K562 (cell line): ENCODE measurements at regions not wholly inside any gene's neighbourhood (a gene's known extent, or its start where the extent isn't known, plus 50 kb on each side); places are given as distances from the start of the nearest gene placed in this dataset.
"Not testable (repeated sequence)": the region's sequence is repeated elsewhere in the genome, so short reads cannot be mapped to it uniquely, and the experiment has no call there.

Source experiments
- ATAC-seq: fragments of 200-7000 bp; cut with Tn5 transposase; 3 replicates; pipeline ENCODE4 v1.9.1; 2020; ENCODE audit warnings: moderate library complexity
- BruUV-seq: library from RNA; stranded (reverse); fragments of 400-500 nt; replicated peaks from 2 replicates; lab custom pipeline; 2021; lab: Mats Ljungman, UMichigan
- CTCF ChIA-PET: fragments of 300-600 bp; formaldehyde crosslinking; extraction: SDS; loops from one replicate; lab custom pipeline; 2021; ENCODE audit warnings: low intra/inter-chr PET ratio; lab: Yijun Ruan, JAX
- POLR2A ChIA-PET: fragments of 300-600, 350-650 bp; sonication (Branson Sonifier 250); formaldehyde crosslinking; extraction: SDS; loops from one replicate; lab custom pipeline; 2021; ENCODE audit warnings: antibody characterized with exemption, inconsistent platforms; lab: Yijun Ruan, JAX
- DNase-seq, 4 experiments: peaks; one replicate each; pipeline versions ENCODE4 v3.0.0 to v3.0.0-alpha.2; 2011 to 2018; ENCODE audit warnings: low spot score in 3 of 4, mixed read lengths in 3 of 4; ENCODE audit errors: extremely low read depth in 1 of 4
- FAIRE-seq: peaks from 2 replicates; lab custom pipeline; 2011; peaks lifted over from hg19 to GRCh38; lab: Jason Lieb, UNC
- H2AFZ ChIP-seq: 2 replicates; pipeline ENCODE4 v1.6.0; 2011; ENCODE audit warnings: low read depth, low read length, control low read depth, inconsistent platforms
- H3K27ac ChIP-seq: fragments of 200-600 bp; 3 replicates; pipeline ENCODE4 v1.8.0; 2011; ENCODE audit warnings: low read depth, mild to moderate bottlenecking, control low read depth, inconsistent platforms, low read length, moderate library complexity, mixed read lengths; ENCODE audit errors: extremely low read depth
- H3K27me3 ChIP-seq, 2 experiments: fragments of 300-600 bp in 1 of 2; 2 replicates in 1 of 2; 3 replicates in 1 of 2; pipeline versions ENCODE4 v1.6.0 to v1.8.0; 2011; ENCODE audit warnings: inconsistent platforms in 2 of 2, low read length in 2 of 2, mild to moderate bottlenecking in 1 of 2, mixed read lengths in 1 of 2, moderate library complexity in 1 of 2; ENCODE audit not compliant: control insufficient read depth in 2 of 2, insufficient read depth in 2 of 2
- H3K36me3 ChIP-seq: fragments of 300-600 bp; 3 replicates; pipeline ENCODE4 v1.8.0; 2011; ENCODE audit warnings: mild to moderate bottlenecking, low read length, inconsistent platforms; ENCODE audit not compliant: control insufficient read depth, insufficient read depth
- H3K4me1 ChIP-seq, 2 experiments: fragments of 200-600 bp in 1 of 2; replicated peaks in 1 of 2; 2 replicates in 1 of 2; 3 replicates in 1 of 2; pipeline versions ENCODE4 v1.5.1 to v1.8.0; 2011; ENCODE audit warnings: inconsistent platforms in 2 of 2, low read length in 2 of 2, mild to moderate bottlenecking in 1 of 2, mixed read lengths in 1 of 2, moderate library complexity in 1 of 2; ENCODE audit not compliant: control insufficient read depth in 2 of 2, insufficient read depth in 2 of 2
- H3K4me2 ChIP-seq: 2 replicates; pipeline ENCODE4 v1.6.1; 2011; ENCODE audit warnings: low read length, control low read depth, inconsistent platforms, mixed read lengths; ENCODE audit not compliant: insufficient read depth
- H3K4me3 ChIP-seq: fragments of 200-600 bp; sonication (generic), shearing (Covaris generic); 2 replicates; pipeline ENCODE4 v1.5.1; 2016; ENCODE audit warnings: control low read depth, inconsistent platforms
- H3K79me2 ChIP-seq: fragments of 200-600 bp; 3 replicates; pipeline ENCODE4 v1.8.0; 2011; ENCODE audit warnings: low read length, inconsistent platforms; ENCODE audit not compliant: control insufficient read depth, insufficient read depth
- H3K9ac ChIP-seq, 2 experiments: 2 replicates each; pipeline versions ENCODE4 v1.6.0 to v1.6.1; 2011; ENCODE audit warnings: low read depth in 2 of 2, low read length in 2 of 2, control low read depth in 1 of 2, inconsistent platforms in 1 of 2, mild to moderate bottlenecking in 1 of 2, mixed read lengths in 1 of 2; ENCODE audit not compliant: insufficient read depth in 1 of 2
- H3K9me1 ChIP-seq: one replicate; pipeline ENCODE4 v1.6.0; 2011; ENCODE audit warnings: inconsistent platforms, mild to moderate bottlenecking, low read length, moderate library complexity; ENCODE audit not compliant: control insufficient read depth, insufficient read depth
- H3K9me3 ChIP-seq: replicated peaks from 2 replicates; pipeline ENCODE4 v1.5.1; 2011; ENCODE audit warnings: low read depth, low read length, inconsistent platforms; ENCODE audit not compliant: control insufficient read depth, insufficient read depth
- H4K20me1 ChIP-seq: replicated peaks from 2 replicates; pipeline ENCODE4 v1.6.1; 2011; ENCODE audit warnings: low read length, inconsistent platforms, mixed read lengths; ENCODE audit not compliant: control insufficient read depth, insufficient read depth
- ARID2 ChIP-seq: fragments of 450-650 bp; IDR thresholded peaks from 2 replicates; pipeline ENCODE4 v1.6.1; 2017; ENCODE audit warnings: antibody characterized with exemption, mild to moderate bottlenecking
- ATF1 ChIP-seq, 2 experiments: fragments of 450-650 bp in 1 of 2; IDR thresholded peaks; 2 replicates each; pipeline ENCODE4 v1.6.1; 2016; ENCODE audit warnings: missing compliant biosample characterization in 1 of 2, missing genetic modification characterization in 1 of 2
- CEBPB ChIP-seq: fragments of 450-650 bp; IDR thresholded peaks from 2 replicates; pipeline ENCODE4 v1.6.1; 2016; ENCODE audit warnings: missing genetic modification characterization, missing compliant biosample characterization
- HEY1 ChIP-seq: fragments of 250-450 bp; sonication (Bioruptor Pico); IDR thresholded peaks from 2 replicates; pipeline ENCODE4 v1.5.0; 2020; ENCODE audit warnings: mild to moderate bottlenecking, moderate library complexity, borderline replicate concordance
- HNRNPL ChIP-seq: fragments of 200-400 bp; formaldehyde crosslinking; IDR thresholded peaks from 2 replicates; pipeline ENCODE4 v1.6.1; 2017; ENCODE audit warnings: low read depth, mild to moderate bottlenecking, low read length
- MEF2A ChIP-seq: IDR thresholded peaks from 2 replicates; pipeline ENCODE4 v1.6.1; 2011; ENCODE audit warnings: low read depth, mild to moderate bottlenecking, low read length, moderate library complexity; ENCODE audit not compliant: control insufficient read depth
- TGIF2 ChIP-seq: sonication (generic); formaldehyde crosslinking; IDR thresholded peaks from 2 replicates; pipeline ENCODE4 v1.8.1; 2022; ENCODE audit warnings: mild to moderate bottlenecking, missing genetic modification reagents, moderate library complexity
- WHSC1 ChIP-seq: IDR thresholded peaks from one replicate; pipeline ENCODE4 v1.6.1; 2012; ENCODE audit warnings: low read length, control low read depth, inconsistent platforms
- ZNF354B ChIP-seq: fragments of 250-450 bp; sonication (Bioruptor Pico); IDR thresholded peaks from 2 replicates; pipeline ENCODE4 v1.4.0; 2020
- WGBS: fragments of 100-300 bp; shearing (Covaris generic); methylation state at CpG from one replicate; pipeline ENCODE4 v1.1.6; 2016; ENCODE audit warnings: low coverage, mixed read lengths; ENCODE audit not compliant: insufficient coverage; ENCODE audit errors: missing lambda C conversion rate; 5-methylcytosine and 5-hydroxymethylcytosine counted together
- in situ Hi-C: fragments of 300-500 bp; cut with MboI; formaldehyde crosslinking; loops from 4 replicates; pipeline ENCODE4 v1.15.0; 2018; ENCODE audit warnings: inconsistent platforms, mixed read lengths
- intact Hi-C: fragments of 100-400 bp; cut with micrococcal nuclease; formaldehyde crosslinking; loops from 2 replicates; pipeline ENCODE4 v1.14.2; 2022

DNA sequence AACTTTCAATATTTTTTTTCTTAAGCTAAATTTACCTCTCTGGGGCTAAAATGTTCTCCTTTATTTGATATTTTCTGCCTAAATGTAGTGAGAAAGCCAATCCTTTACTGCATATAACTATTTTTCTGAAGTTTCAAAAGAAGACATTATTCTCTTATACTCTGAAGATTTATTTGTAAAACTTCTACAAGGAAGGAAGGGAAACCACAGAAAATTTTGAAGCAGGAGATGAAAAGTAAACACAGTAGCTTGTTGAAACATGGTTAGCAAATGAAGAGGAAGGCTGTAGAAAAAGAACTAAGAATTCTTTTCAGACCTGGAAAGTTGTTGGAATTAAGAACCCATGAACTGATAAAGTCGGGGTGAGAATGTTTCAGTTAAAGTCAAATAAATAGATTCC is 330.3 kb downstream of the HGF start:
- ATAC-seq: no peak
- WGBS: 10% methylated on average over 1 of the region's 1 CpG

DNA sequence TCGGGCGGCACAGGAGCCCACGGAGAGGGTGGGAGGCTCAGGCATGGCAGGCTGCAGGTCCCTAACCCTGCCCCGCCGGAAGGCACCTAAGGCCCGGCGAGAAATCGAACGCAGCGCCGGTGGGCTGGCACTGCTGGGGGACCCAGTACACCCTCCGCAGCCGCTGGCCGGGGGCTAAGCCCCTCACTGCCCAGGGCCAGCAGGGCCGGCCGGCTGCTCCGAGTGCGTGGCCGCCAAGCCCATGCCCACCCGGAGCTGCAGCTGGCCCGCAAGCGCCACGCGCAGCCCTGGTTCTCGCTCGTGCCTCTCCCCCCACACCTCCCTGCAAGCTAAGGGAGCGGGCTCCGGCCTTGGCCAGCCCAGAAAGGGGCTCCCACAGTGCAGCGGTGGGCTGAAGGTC is 332.7 kb downstream of the HGF start:
- FAIRE-seq, H3K27me3 ChIP-seq, H3K4me1 ChIP-seq, POLR2A ChIA-PET, H3K27ac ChIP-seq, DNase-seq, H3K4me3 ChIP-seq, H3K36me3 ChIP-seq, H3K9me3 ChIP-seq, H3K9ac ChIP-seq, intact Hi-C loops, H3K79me2 ChIP-seq, BruUV-seq, ATAC-seq, CTCF ChIA-PET, in situ Hi-C loops, H3K9me1 ChIP-seq, H2AFZ ChIP-seq, H3K4me2 ChIP-seq, H4K20me1 ChIP-seq: not testable (repeated sequence)
- 18% methylated on average over 24 of the region's 29 CpGs for WGBS

More for the DNA sequence above, 330.3 kb downstream of the HGF start:
- Histone ChIP-seq H3K9me1 (no peaks in the 10 kb centered on the region), H3K4me1 (no peaks in the 10 kb centered on the region), H2AFZ (no peak overlapping the region)
- intact Hi-C loops: no loop called here
- TF ChIP-seq ATF1 (CRISPR knock-in tag; IDR thresholded peaks at IDR 0.05) (no peak), ATF1 (tag; IDR thresholded peaks at IDR 0.05) (no peak), MEF2A (no peak), WHSC1 (no peak), CEBPB (tag) (no peak), HEY1 (CRISPR knock-in tag) (no peak), ARID2 (no peak), TGIF2 (CRISPR knock-in tag) (no peak), HNRNPL (no peak), ZNF354B (CRISPR knock-in tag) (no peak)
- TF ChIP-seq, all 486 proteins: peak for 0
- ChIA-PET CTCF (no interaction called here), POLR2A (no interaction called here)
- no TSS peak for BruUV-seq
- Histone ChIP-seq H3K27ac (no peak overlapping the region), H3K9me3 (no peaks in the 10 kb centered on the region; the same call in 1 of the 2 replicates), H3K4me3 (no peak overlapping the region), H3K9ac (no peak overlapping the region), H4K20me1 (no peaks in the 10 kb centered on the region), H3K36me3 (no peaks in the 10 kb centered on the region), H3K4me2 (no peak overlapping the region), H3K79me2 (no peaks in the 10 kb centered on the region), H3K27me3 (no peaks in the 10 kb centered on the region)
- no peak for FAIRE-seq
- no peak for DNase-seq
- in situ Hi-C loops: no loop called here
